ENCODE measurements at regions not wholly inside any gene's neighbourhood (a gene's known extent, or its start where the extent isn't known, plus 50 kb on each side); places are given as distances from the start of the nearest gene placed in this dataset.

DNA sequence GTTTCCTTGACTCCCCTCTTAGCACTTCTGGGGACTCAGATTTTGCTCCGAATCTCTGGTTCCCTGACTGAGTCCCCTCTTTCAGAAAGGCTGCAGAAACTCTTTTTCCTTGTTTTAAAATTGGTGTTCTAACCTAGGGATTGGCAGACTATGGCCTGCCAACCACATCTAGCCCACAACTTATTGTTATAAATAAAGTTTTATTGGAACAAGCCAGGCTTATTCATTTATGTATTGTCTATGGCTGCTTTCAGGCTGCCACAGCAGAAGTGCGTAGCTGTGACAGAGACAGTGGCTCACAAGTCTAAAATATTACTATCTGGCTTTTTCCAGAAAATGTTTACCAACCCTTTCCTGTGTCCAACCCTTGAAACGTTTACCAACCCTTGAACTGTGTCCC is 81.7 kb downstream of the IER5 start:
- DNase-seq (ENCODE audit: low spot score in 2 of 2): no peak
- H3K27me3 ChIP-seq: no peaks in the 10 kb centered on the region
- H3K27ac ChIP-seq: no peak overlapping the region
- H3K4me3 ChIP-seq: no peak overlapping the region
- H3K9me3 ChIP-seq: peaks cover 0 to 15% (median 0%) of the 10 kb centered on the region in 4 donors
- no peak for TF ChIP-seq POLR2A (IDR thresholded peaks at IDR 0.05)
- TF ChIP-seq, protein P1, sequence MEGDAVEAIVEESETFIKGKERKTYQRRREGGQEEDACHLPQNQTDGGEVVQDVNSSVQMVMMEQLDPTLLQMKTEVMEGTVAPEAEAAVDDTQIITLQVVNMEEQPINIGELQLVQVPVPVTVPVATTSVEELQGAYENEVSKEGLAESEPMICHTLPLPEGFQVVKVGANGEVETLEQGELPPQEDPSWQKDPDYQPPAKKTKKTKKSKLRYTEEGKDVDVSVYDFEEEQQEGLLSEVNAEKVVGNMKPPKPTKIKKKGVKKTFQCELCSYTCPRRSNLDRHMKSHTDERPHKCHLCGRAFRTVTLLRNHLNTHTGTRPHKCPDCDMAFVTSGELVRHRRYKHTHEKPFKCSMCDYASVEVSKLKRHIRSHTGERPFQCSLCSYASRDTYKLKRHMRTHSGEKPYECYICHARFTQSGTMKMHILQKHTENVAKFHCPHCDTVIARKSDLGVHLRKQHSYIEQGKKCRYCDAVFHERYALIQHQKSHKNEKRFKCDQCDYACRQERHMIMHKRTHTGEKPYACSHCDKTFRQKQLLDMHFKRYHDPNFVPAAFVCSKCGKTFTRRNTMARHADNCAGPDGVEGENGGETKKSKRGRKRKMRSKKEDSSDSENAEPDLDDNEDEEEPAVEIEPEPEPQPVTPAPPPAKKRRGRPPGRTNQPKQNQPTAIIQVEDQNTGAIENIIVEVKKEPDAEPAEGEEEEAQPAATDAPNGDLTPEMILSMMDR (IDR thresholded peaks at IDR 0.05): no peak
- TF ChIP-seq EP300 (IDR thresholded peaks at IDR 0.05): no peak
- WGBS, 2 donors: 84 to 89% methylated on average over 3 of the region's 3 CpGs
- no peaks in the 10 kb centered on the region for H3K36me3 ChIP-seq
- peaks cover 0 to 7% (median 0%) of the 10 kb centered on the region in 4 donors for H3K4me1 ChIP-seq

DNA sequence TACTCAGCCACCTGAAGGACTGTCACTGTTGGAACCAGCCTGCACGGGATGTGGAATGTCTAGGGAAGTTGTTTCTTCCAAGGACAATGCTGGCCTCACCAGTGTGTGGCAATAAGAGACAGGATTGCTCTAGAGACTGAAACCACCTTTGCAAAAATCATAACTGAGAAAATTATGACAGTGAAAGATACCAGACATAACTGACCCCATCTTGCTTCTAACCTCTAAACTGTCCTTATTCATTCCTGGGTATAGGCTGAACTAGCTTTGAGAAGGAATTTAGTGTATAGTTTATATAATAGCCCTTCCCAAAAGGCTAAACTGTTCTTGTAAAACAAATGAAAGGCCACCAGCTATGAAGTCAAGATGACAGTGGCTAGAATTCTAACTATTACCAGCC is 83.6 kb downstream of the IER5 start:
- Histone ChIP-seq H3K4me1 (no peaks in the 10 kb centered on the region), H3K4me3 (no peak overlapping the region), H3K27ac (no peak overlapping the region), H3K9me3 (peaks cover 0 to 15% (median 0%) of the 10 kb centered on the region in 4 donors), H3K36me3 (no peaks in the 10 kb centered on the region), H3K27me3 (no peaks in the 10 kb centered on the region)
- WGBS, 2 donors: 53 to 81% methylated on average over 1 of the region's 1 CpG
- no peak for DNase-seq (ENCODE audit: low spot score in 2 of 2)
- TF ChIP-seq, protein P1 (IDR thresholded peaks at IDR 0.05): no peak
- no peak for TF ChIP-seq POLR2A (IDR thresholded peaks at IDR 0.05)
- no peak for TF ChIP-seq EP300 (IDR thresholded peaks at IDR 0.05)

- H3K9me3 ChIP-seq: peaks cover 0 to 15% (median 0%) of the 10 kb centered on the region in 4 donors
- TF ChIP-seq POLR2A (IDR thresholded peaks at IDR 0.05): no peak
- TF ChIP-seq, protein P1 (IDR thresholded peaks at IDR 0.05): no peak
- TF ChIP-seq EP300 (IDR thresholded peaks at IDR 0.05): no peak
- H3K27me3 ChIP-seq: no peaks in the 10 kb centered on the region
- no peak for DNase-seq (ENCODE audit: low spot score in 2 of 2)
- H3K27ac ChIP-seq: no peak overlapping the region
- no peaks in the 10 kb centered on the region for H3K36me3 ChIP-seq
- H3K4me3 ChIP-seq: no peak overlapping the region
- H3K4me1 ChIP-seq: peaks cover 0 to 5% (median 0%) of the 10 kb centered on the region in 4 donors
- WGBS, 2 donors: 57 to 73% methylated on average over 6 of the region's 6 CpGs
Observed at GRCh38 chr1:181173761-181174447, 85.4 kb downstream of the IER5 start.

- no peak overlapping the region for H3K4me3 ChIP-seq
- H3K27me3 ChIP-seq: no peaks in the 10 kb centered on the region
- no peaks in the 10 kb centered on the region for H3K36me3 ChIP-seq
- TF ChIP-seq POLR2A (IDR thresholded peaks at IDR 0.05) (no peak), EP300 (IDR thresholded peaks at IDR 0.05) (no peak)
- TF ChIP-seq, protein P1 (IDR thresholded peaks at IDR 0.05): no peak
- peaks cover 0 to 5% (median 2%) of the 10 kb centered on the region in 4 donors for H3K4me1 ChIP-seq
- no peak overlapping the region for H3K27ac ChIP-seq
- peaks cover 0 to 15% (median 0%) of the 10 kb centered on the region in 4 donors for H3K9me3 ChIP-seq
- no peak for DNase-seq (ENCODE audit: low spot score in 2 of 2)
- WGBS, 2 donors: 72 to 85% methylated on average over 4 of the region's 4 CpGs
Observed at GRCh38 chr1:181174861-181175260, 86.4 kb downstream of the IER5 start.

DNA sequence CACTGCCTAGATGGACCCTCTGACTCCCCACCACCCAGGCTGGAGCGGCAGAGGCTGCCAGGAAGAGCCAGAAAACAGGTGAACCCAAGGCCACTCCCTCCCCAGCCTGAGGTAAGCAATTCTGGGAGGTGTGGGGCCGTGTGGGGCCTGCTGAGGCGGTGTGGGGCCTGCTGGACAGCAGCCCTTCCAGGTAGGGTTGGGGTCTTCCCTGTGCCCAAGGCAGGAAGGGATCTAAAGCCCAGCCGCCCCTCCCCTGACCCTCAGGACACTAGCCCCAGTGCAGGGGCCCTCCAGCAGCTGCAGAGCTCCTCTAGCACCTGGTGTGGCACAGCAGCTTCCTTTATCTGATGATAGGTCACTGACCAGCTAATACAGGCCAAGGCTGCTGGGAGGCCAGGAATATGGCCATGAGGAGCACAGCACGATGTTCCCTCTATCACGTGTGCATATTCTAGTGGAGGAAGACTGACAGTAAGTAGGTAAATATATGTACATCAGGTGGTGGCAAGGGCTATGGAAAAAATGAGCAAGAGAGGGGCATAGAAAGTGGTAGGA is 86.9 kb downstream of the IER5 start:
- H3K9me3 ChIP-seq: peaks cover 0 to 15% (median 0%) of the 10 kb centered on the region in 4 donors
- WGBS, 2 donors: 79 to 87% methylated on average over 5 to 6 of the region's 6 CpGs
- H3K36me3 ChIP-seq: no peaks in the 10 kb centered on the region
- H3K4me1 ChIP-seq: peaks cover 0 to 10% (median 2%) of the 10 kb centered on the region in 4 donors
- H3K27me3 ChIP-seq: no peaks in the 10 kb centered on the region
- no peak for TF ChIP-seq EP300 (IDR thresholded peaks at IDR 0.05)
- no peak overlapping the region for H3K4me3 ChIP-seq
- H3K27ac ChIP-seq: no peak overlapping the region
- DNase-seq (ENCODE audit: low spot score in 2 of 2): no peak

Measured in tibial nerve (tissue), 4 donors.